Central memory CD4-positive, alpha-beta T cell (primary cell): ENCODE measurements at regions not wholly inside any gene's neighbourhood (a gene's known extent, or its start where the extent isn't known, plus 50 kb on each side); places are given as distances from the start of the nearest gene placed in this dataset.

ENCODE experiments used
- DNase-seq: peaks from one replicate; pipeline ENCODE4 v3.0.0; 2022

- no peak for DNase-seq
Measured at GRCh38 chr13:40469581-40470310, 196.7 kb downstream of the FOXO1 start.

GRCh38 chr13:40470660-40471059, 195.8 kb downstream of the FOXO1 start:
- DNase-seq = no peak

GRCh38 chr13:40471076-40471475, 195.4 kb downstream of the FOXO1 start:
- DNase-seq = no peak

- DNase-seq = no peak
Measured at GRCh38 chr13:40471911-40472310, 194.5 kb downstream of the FOXO1 start.

- DNase-seq = no peak
Measured at GRCh38 chr13:40472427-40473220, 193.8 kb downstream of the FOXO1 start.

GRCh38 chr13:40475617-40476016, 190.8 kb downstream of the FOXO1 start:
- no peak for DNase-seq

- no peak for DNase-seq
Measured at GRCh38 chr13:40476175-40476958, 190.1 kb downstream of the FOXO1 start.

- no peak for DNase-seq
Measured at GRCh38 chr13:40477623-40478608, 188.5 kb downstream of the FOXO1 start.

GRCh38 chr13:40478775-40479174, 187.7 kb downstream of the FOXO1 start:
- no peak for DNase-seq

GRCh38 chr13:40479196-40479845, 187.1 kb downstream of the FOXO1 start:
- DNase-seq = no peak

- DNase-seq = no peak
Measured at GRCh38 chr13:40480012-40480914, 186.2 kb downstream of the FOXO1 start.

GRCh38 chr13:40480915-40481516, 185.4 kb downstream of the FOXO1 start:
- no peak for DNase-seq

- no peak for DNase-seq
Measured at GRCh38 chr13:40483601-40484000, 182.8 kb downstream of the FOXO1 start.

GRCh38 chr13:40484101-40484800, 182.2 kb downstream of the FOXO1 start:
- no peak for DNase-seq

- no peak for DNase-seq
Measured at GRCh38 chr13:40484974-40485373, 181.5 kb downstream of the FOXO1 start.

- peak; percentile 91 for DNase-seq
Measured at GRCh38 chr13:40485611-40486517, 180.6 kb downstream of the FOXO1 start.

- no peak for DNase-seq
Measured at GRCh38 chr13:40486518-40487163, 179.8 kb downstream of the FOXO1 start.
